HepG2 (cell line): ENCODE measurements at regions not wholly inside any gene's neighbourhood (a gene's known extent, or its start where the extent isn't known, plus 50 kb on each side); places are given as distances from the start of the nearest gene placed in this dataset.

Source experiments
- ATAC-seq: fragments of 200-7000 bp; cut with Tn5 transposase; 3 replicates; pipeline ENCODE4 v1.9.1; 2020; ENCODE audit warnings: mild to moderate bottlenecking, moderate library complexity
- BruUV-seq: library from RNA; stranded (reverse); fragments of 400-500 nt; replicated peaks from 2 replicates; lab custom pipeline; 2021; lab: Mats Ljungman, UMichigan
- CTCF ChIA-PET: fragments of 300-600 bp; formaldehyde crosslinking; extraction: SDS; loops from one replicate; lab custom pipeline; 2021; ENCODE audit warnings: low total read pairs, inconsistent platforms, low intra/inter-chr PET ratio; lab: Yijun Ruan, JAX
- POLR2A ChIA-PET: fragments of 350-600 bp; sonication (Branson Sonifier 250); formaldehyde crosslinking; loops from one replicate; lab custom pipeline; 2020; ENCODE audit warnings: antibody characterized with exemption, inconsistent platforms; lab: Yijun Ruan, JAX
- DNase-seq: peaks from one replicate; pipeline ENCODE4 v3.0.0-alpha.2; 2015; ENCODE audit warnings: low spot score
- FAIRE-seq: peaks from 3 replicates; lab custom pipeline; 2011; peaks lifted over from hg19 to GRCh38; lab: Jason Lieb, UNC
- H2AFZ ChIP-seq: one replicate; pipeline ENCODE4 v1.6.1; 2011; ENCODE audit warnings: low read length, inconsistent platforms
- H3K27ac ChIP-seq: fragments of 300-600 bp; 3 replicates; pipeline ENCODE4 v1.8.0; 2011; ENCODE audit warnings: mixed run types, mild to moderate bottlenecking, mixed read lengths, low read length, inconsistent platforms; ENCODE audit not compliant: insufficient read depth; ENCODE audit errors: extremely low read length
- H3K27me3 ChIP-seq, 2 experiments: fragments of 200-600 bp in 1 of 2; 2 replicates in 1 of 2; 3 replicates in 1 of 2; pipeline versions ENCODE4 v1.6.0 to v1.8.0; 2011; ENCODE audit warnings: low read length in 2 of 2, mild to moderate bottlenecking in 2 of 2, moderate library complexity in 2 of 2, inconsistent platforms in 1 of 2; ENCODE audit not compliant: insufficient read depth in 2 of 2, control insufficient read depth in 1 of 2
- H3K36me3 ChIP-seq, 2 experiments: fragments of 200-600 bp in 1 of 2; replicated peaks in 1 of 2; 2 replicates in 1 of 2; 3 replicates in 1 of 2; pipeline versions ENCODE4 v1.5.1 to v1.8.0; 2011; ENCODE audit warnings: low read length in 2 of 2, inconsistent platforms in 1 of 2; ENCODE audit not compliant: insufficient read depth in 2 of 2, control insufficient read depth in 1 of 2
- H3K4me1 ChIP-seq: 2 replicates; pipeline ENCODE4 v1.5.1; 2012; ENCODE audit warnings: low read length, inconsistent platforms; ENCODE audit not compliant: insufficient read depth
- H3K4me2 ChIP-seq: 2 replicates; pipeline ENCODE4 v1.6.0; 2011; ENCODE audit warnings: low read depth, low read length, inconsistent platforms
- H3K4me3 ChIP-seq, 3 experiments: fragments of 200-600 bp in 1 of 3; sonication (generic), shearing (Covaris generic) in 1 of 3; replicated peaks in 1 of 3; 2 replicates each; pipeline ENCODE4 v1.5.1; 2011 to 2016; ENCODE audit warnings: low read length in 3 of 3, inconsistent platforms in 2 of 3, low read depth in 2 of 3, mild to moderate bottlenecking in 2 of 3, control low read depth in 1 of 3, mixed read lengths in 1 of 3; ENCODE audit not compliant: insufficient read depth in 1 of 3
- H3K79me2 ChIP-seq: one replicate; pipeline ENCODE4 v1.6.1; 2011; ENCODE audit warnings: low read length, inconsistent platforms; ENCODE audit not compliant: insufficient read depth
- H3K9ac ChIP-seq: 2 replicates; pipeline ENCODE4 v1.6.0; 2011; ENCODE audit warnings: mild to moderate bottlenecking, low read depth, low read length, inconsistent platforms; ENCODE audit not compliant: insufficient read depth
- H3K9me3 ChIP-seq: 2 replicates; pipeline ENCODE4 v1.5.1; 2012; ENCODE audit warnings: mild to moderate bottlenecking, low read length
- H4K20me1 ChIP-seq: 2 replicates; pipeline ENCODE4 v1.6.0; 2011; ENCODE audit warnings: inconsistent platforms, mild to moderate bottlenecking, low read length, moderate library complexity; ENCODE audit not compliant: insufficient read depth
- KAT2B ChIP-seq: fragments of 150-350 bp; IDR thresholded peaks from 2 replicates; pipeline ENCODE4 v1.6.1; 2014; ENCODE audit warnings: low read depth, low read length, borderline replicate concordance
- ZFP36L2 ChIP-seq: sonication (generic); formaldehyde crosslinking; IDR thresholded peaks from 2 replicates; pipeline ENCODE4 v1.4.0; 2020; ENCODE audit warnings: missing genetic modification reagents
- ZNF552 ChIP-seq: sonication (generic); formaldehyde crosslinking; IDR thresholded peaks from 2 replicates; pipeline ENCODE4 v1.9.0; 2022; ENCODE audit warnings: missing genetic modification reagents, mild to moderate bottlenecking, borderline replicate concordance
- ZNF646 ChIP-seq: sonication (generic); formaldehyde crosslinking; IDR thresholded peaks from 2 replicates; pipeline ENCODE4 v1.9.0; 2021; ENCODE audit warnings: mild to moderate bottlenecking, missing genetic modification reagents
- ZNF740 ChIP-seq: sonication (generic); formaldehyde crosslinking; IDR thresholded peaks from 2 replicates; pipeline ENCODE4 v1.4.0; 2020; ENCODE audit warnings: missing genetic modification reagents
- ZNF841 ChIP-seq: sonication (generic); formaldehyde crosslinking; IDR thresholded peaks from 2 replicates; pipeline ENCODE4 v1.8.1; 2023; ENCODE audit warnings: missing genetic modification reagents, borderline replicate concordance
- WGBS: methylation state at CpG from one replicate; pipeline ENCODE4 v1.1.6; 2017; ENCODE audit warnings: low lambda C conversion rate; 5-methylcytosine and 5-hydroxymethylcytosine counted together
- in situ Hi-C: cut with HindIII; loops from 2 replicates; pipeline ENCODE4 v1.10.0; 2017; ENCODE audit warnings: low pct_unique_long_range_greater_than_20kb; ENCODE audit not compliant: extremely low pct_ligation_motif_present
- intact Hi-C: fragments of 100-400 bp; cut with micrococcal nuclease; formaldehyde crosslinking; loops from one replicate; pipeline ENCODE4 v1.10.0; 2022; ENCODE audit not compliant: unreplicated experiment

- Histone ChIP-seq H3K9me3 (no peaks in the 10 kb centered on the region), H3K27me3 (no peaks in the 10 kb centered on the region), H3K4me2 (no peak overlapping the region), H3K27ac (no peak overlapping the region), H3K4me1 (peaks cover 40% of the 10 kb centered on the region), H3K4me3 (no peak overlapping the region), H3K36me3 (no peaks in the 10 kb centered on the region), H3K9ac (no peak overlapping the region), H2AFZ (no peak overlapping the region), H3K79me2 (no peaks in the 10 kb centered on the region), H4K20me1 (no peaks in the 10 kb centered on the region)
- ATAC-seq (no peak), DNase-seq (no peak), FAIRE-seq (no peak)
- TF ChIP-seq ZFP36L2 (CRISPR knock-in tag) (no peak), ZNF740 (no peak), ZNF552 (no peak), ZNF841 (no peak), ZNF646 (CRISPR knock-in tag) (no peak), KAT2B (no peak)
- in situ Hi-C loops (no loop called here), intact Hi-C loops (no loop called here)
- POLR2A ChIA-PET: no interaction called here
- WGBS: 89% methylated on average over 3 of the region's 3 CpGs
- CTCF ChIA-PET: no interaction called here
- no TSS peak for BruUV-seq
Observed at GRCh38 chr1:65486613-65487012, 66.1 kb downstream of the LEPR start.
